HCT116 (cell line): ENCODE measurements at regions not wholly inside any gene's neighbourhood (a gene's known extent, or its start where the extent isn't known, plus 50 kb on each side); places are given as distances from the start of the nearest gene placed in this dataset.

Experiments
- CTCF ChIP-seq, 3 experiments: fragments of 200-600 bp in 1 of 3; sonication (generic) in 1 of 3; IDR thresholded peaks in 2 of 3; conservative IDR thresholded peaks in 1 of 3; 2 replicates each; pipeline ENCODE4 v1.5.1; 2012 to 2017; ENCODE audit warnings: low read depth in 2 of 3, low read length in 2 of 3, antibody characterized with exemption in 1 of 3, borderline replicate concordance in 1 of 3, control low read depth in 1 of 3, mild to moderate bottlenecking in 1 of 3, mixed read lengths in 1 of 3, mixed run types in 1 of 3, moderate library complexity in 1 of 3; ENCODE audit not compliant: insufficient read depth in 1 of 3
- EZH2 ChIP-seq: fragments of 200-600 bp; sonication (generic); IDR thresholded peaks from 2 replicates; pipeline ENCODE4 v1.6.1; 2017; ENCODE audit warnings: antibody characterized with exemption, mixed run types
- JUND ChIP-seq: IDR thresholded peaks from 2 replicates; pipeline ENCODE4 v1.6.1; 2012
- POLR2A ChIP-seq: IDR thresholded peaks from 2 replicates; pipeline ENCODE4 v1.7.0; 2011; ENCODE audit warnings: borderline replicate concordance; ENCODE audit not compliant: insufficient read depth, insufficient read length; ENCODE audit errors: extremely low read depth
- POLR2AphosphoS5 ChIP-seq: IDR thresholded peaks from 2 replicates; pipeline ENCODE4 v1.6.1; 2011; ENCODE audit warnings: mild to moderate bottlenecking, low read depth, low read length, moderate library complexity
- YY1 ChIP-seq: IDR thresholded peaks from 2 replicates; pipeline ENCODE4 v1.6.1; 2011; ENCODE audit warnings: low read length, low read depth, moderate library complexity, mild to moderate bottlenecking; ENCODE audit not compliant: insufficient replicate concordance; ENCODE audit errors: extremely low read depth
- ZNF274 ChIP-seq: fragments of 200-500 bp; sonication (Bioruptor generic); IDR thresholded peaks from 2 replicates; pipeline ENCODE4 v1.6.1; 2014; ENCODE audit warnings: mild to moderate bottlenecking, low read depth, low read length, inconsistent platforms

- TF ChIP-seq YY1 (no peak), CTCF (IDR thresholded peaks at IDR 0.05 in 2 of 3, conservative IDR thresholded peaks at IDR 0.05 in 1 of 3; ENCODE audit: borderline replicate concordance in 1 of 3, insufficient read depth in 1 of 3, low read depth in 2 of 3, low read length in 2 of 3) (no peak), ZNF274 (no peak), POLR2A (no peak), EZH2 (no peak), JUND (no peak), POLR2AphosphoS5 (no peak)
Measured at GRCh38 chr4:20512033-20512792, 188.0 kb upstream of the PACRGL start.
